NCI-H460 (cell line): ENCODE measurements at regions not wholly inside any gene's neighbourhood (a gene's known extent, or its start where the extent isn't known, plus 50 kb on each side); places are given as distances from the start of the nearest gene placed in this dataset.
"Not testable (repeated sequence)": the region's sequence is repeated elsewhere in the genome, so short reads cannot be mapped to it uniquely, and the experiment has no call there.

Experiments
- DNase-seq: peaks from one replicate; pipeline ENCODE4 v3.0.0-alpha.2; 2016; ENCODE audit warnings: low read depth; ENCODE audit errors: extremely low read depth

- DNase-seq, result no peak
These were observed 123.4 kb upstream of the TENT5A start for GRCh38 chr6:81875782-81876293.

- DNase-seq, result not testable (repeated sequence)
These were observed 117.4 kb upstream of the TENT5A start for GRCh38 chr6:81869749-81870508.

DNA sequence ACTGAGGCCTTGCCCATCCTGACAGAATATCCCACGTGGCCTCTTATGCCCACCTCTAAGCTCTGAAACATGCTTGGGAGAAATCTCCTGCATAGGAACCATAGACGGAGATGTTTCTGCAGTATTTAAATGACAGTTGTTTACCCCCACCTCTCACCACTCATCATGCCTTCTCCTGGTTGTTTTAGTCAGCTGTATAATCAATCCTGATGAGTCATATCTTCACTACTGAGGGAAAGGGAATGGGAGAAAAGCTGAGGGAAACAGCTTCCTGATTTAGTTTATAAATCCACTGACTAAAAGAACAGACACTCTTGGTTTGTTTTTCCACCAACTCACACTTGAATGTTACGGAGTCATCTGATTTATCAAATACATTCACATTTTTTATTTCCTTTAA is 113.2 kb upstream of the TENT5A start:
- DNase-seq, result peak; percentile 14

DNA sequence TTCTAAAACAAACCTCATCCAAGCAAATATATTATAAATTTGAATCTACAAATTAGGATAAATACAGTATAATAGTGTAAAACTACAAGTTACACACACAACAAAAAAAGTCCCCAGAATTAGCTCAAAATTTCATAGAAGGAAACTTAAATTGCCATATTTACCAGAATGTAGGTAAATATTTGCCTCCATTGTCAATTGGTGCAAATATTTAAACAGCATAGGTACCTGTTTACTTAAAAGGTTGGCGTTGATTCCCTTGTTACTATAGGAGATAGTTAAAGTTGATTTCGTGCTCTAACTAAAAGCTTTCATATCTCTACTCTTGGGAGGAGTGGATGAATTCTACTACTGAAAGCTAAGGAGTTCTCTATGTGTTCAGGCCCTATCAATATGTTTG is 111.6 kb upstream of the TENT5A start:
- no peak for DNase-seq

DNA sequence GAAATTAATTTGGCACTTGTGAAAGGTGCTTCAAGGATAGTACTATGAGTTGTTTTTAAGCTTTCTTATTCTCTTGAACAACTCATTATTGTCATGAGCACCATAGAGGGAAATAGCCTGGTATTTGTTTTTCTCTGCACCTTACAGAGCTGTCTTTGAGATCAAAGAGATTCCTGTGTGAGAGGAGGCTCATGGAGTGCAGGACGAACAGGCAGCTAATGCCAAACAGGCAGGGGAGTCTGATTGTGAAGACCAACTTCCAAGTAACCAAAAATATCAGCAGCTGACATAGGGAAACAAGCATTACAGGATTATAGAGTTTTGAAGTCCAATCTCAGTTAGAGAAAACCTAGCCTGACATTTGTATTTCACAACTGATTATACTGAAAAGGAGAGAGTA is 110.6 kb upstream of the TENT5A start:
- DNase-seq, result no peak

DNA sequence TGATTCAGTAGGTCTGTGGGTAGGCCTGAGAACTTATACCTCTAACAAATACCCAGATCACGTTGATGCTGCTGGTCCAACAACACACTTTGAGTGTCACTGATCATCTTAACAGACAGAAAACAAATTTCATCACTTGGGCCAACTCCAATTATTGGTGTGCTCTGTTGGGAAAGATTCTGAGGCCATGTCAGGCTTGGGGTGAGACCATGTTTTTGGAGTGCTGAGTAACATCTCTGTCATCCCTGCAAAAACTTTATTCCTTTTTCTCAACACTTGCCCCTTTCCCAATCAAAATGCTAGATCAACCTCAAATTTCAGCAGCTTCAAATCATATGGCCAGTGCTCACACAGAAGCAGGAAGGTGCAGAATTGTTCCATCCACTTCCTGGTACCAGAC is 108.8 kb upstream of the TENT5A start:
- no peak for DNase-seq

GRCh38 chr6:81859884-81860283 is 107.4 kb upstream of the TENT5A start:
- no peak for DNase-seq

DNA sequence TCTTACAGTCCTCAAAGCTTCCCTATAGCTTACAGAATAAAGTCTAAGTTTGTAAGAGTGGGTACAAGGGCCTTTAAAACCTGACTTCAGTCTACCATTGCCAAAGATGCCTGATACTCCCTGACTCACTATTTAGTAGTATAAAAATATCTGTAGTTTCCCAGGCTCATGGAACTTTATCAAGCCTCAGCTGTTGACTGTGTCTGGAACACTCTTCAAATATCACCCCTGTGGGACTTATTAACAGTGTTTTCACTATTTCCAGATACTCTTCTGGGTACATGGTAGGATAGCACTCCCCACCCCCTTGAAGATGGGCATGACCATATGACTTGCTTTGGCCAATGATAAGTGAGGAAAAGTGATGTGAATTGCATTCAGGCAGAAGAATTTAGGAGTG is 105.3 kb upstream of the TENT5A start:
- DNase-seq, result no peak

DNA sequence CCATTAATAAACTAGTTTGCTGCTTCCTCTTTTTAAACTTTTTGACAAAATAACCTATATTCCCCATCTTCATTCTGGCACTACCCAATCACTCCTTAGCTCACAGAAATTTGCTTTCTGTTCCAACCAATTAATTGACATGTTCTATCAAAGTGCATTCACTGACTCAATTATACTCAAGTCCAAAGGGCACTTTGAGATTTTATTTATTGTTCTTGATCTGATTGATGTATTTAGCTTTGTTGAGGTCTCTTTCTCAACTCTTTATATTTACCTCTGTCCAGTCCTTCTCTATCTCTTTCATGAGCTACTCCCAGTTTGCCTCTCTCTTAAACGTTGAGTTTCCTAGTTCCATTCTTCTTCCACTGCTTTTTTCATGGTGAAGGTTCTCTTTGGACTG is 104.4 kb upstream of the TENT5A start:
- no peak for DNase-seq

DNA sequence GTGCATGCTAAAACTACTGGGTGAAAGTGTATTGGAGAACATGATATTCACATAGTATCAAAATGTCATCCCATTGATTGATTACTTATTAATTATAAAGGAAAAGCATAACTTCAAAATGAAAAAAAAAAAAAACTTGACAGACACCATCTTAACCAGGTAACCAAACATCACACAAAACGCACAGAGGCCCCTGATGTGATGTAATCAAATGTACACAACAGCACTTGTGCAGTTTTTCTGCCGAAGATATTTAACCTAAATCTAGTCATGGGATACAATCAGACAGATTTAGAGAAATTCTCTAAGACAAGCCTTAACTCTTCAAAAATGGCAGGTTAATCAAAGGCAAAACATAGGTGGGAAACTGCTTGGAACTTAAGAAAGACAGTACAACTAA is 102.0 kb upstream of the TENT5A start:
- DNase-seq, result no peak

- DNase-seq, result no peak
These were observed 101.5 kb upstream of the TENT5A start for GRCh38 chr6:81853975-81854374.

- DNase-seq, result no peak
These were observed 96.8 kb upstream of the TENT5A start for GRCh38 chr6:81849248-81849647.

DNA sequence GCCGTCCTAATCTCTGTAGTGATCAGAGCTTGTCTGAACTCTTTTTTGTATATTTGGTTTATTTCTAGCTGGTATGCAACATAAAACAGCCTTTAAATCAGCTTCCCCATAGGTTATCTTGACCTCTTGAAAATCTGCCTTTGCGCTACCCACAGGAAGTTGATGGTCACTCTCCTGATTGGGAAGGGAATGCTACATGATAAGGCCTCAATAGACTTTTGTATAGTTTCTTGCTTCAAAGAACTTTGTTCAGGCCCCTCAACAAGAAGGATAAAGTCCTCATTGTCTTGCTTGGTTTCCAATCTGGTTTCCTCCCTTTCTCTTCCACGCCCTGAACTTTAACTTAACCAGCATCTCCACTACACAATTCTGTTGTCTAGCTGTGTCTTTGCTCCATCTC is 95.4 kb upstream of the TENT5A start:
- DNase-seq, result no peak

- no peak for DNase-seq
These were observed 92.2 kb upstream of the TENT5A start for GRCh38 chr6:81844686-81845085.

GRCh38 chr6:81843302-81843701 is 90.8 kb upstream of the TENT5A start:
- DNase-seq, result no peak

DNA sequence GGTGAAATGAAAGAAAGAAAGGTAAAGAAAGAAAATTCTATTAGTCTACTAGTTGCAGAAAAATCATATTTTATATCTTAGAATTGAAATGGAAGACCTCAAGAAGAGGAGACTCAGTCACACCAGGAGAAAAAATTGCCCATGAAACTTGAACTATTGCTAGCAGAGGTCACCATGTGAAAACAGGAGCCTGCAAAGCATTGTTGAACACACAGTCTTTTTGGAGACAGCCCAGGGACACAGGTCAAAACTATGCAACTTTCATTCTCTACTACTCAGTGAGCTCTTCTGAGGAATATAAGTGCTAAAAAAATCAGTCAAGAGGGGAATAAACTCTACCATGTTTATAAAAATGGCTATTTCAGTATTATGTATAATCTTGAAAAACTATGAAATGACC is 89.8 kb upstream of the TENT5A start:
- DNase-seq, result no peak

GRCh38 chr6:81838724-81839426 is 86.4 kb upstream of the TENT5A start:
- no peak for DNase-seq

DNA sequence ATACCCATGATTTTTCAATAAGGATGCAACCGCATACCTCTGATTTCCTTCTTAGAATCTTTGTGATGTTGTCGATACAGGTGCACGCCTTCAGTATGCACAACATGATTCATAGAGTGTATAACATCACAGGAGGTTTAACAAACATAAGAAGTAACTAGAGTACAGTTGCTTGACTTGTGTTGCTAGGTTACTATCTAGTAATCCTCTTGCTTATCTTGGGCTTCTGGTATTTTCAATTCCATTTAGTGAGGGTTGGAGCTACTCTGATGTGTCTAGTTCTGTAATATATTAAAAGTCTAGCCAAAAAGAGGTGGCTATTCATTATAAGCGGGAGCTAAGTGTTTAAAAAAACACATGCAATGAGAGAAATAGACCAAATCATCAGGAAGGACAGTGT is 85.5 kb upstream of the TENT5A start:
- no peak for DNase-seq

- peak; percentile 71 for DNase-seq
These were observed 81.7 kb upstream of the TENT5A start for GRCh38 chr6:81834141-81834681.

DNA sequence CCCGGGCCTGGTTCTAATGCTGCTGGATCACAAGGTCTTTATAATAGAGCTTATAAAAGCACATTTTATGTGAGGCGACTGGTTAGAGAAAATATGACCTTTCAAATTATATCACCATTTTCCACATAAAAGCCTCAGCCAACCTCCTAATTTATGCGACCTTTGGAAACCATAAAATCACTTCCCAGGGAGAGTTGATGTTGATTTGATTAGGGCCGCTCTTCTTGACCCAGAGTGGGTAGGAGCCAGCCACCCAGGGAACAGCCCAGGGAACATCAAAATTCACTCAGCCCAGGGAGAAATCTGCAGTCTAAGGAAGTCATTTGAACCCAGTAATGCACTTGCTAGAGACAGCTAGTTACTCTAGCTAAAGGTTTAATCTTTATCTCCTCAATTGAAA is 79.8 kb upstream of the TENT5A start:
- DNase-seq, result no peak

DNA sequence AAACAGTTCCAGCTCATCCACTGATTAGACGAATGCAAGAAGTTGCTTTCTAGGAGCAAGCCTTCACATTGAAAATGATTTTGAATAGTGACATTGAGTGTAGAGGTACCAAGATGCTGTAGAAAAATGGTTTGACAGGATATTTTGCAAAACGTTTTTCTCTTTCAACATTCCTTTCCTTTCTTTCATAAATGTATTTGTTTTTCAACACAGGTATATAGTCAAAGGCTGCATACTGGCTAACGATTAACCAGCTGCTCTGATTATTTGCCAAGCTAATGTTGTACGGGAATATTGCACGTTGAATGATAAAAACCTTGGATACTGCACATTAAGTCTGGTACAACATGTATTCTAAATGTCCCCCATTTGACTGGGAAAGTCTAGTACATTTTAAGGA is 78.8 kb upstream of the TENT5A start:
- no peak for DNase-seq

GRCh38 chr6:81826784-81827183 is 74.3 kb upstream of the TENT5A start:
- DNase-seq, result no peak
